ENCODE measurements at regions not wholly inside any gene's neighbourhood (a gene's known extent, or its start where the extent isn't known, plus 50 kb on each side); places are given as distances from the start of the nearest gene placed in this dataset.

DNA sequence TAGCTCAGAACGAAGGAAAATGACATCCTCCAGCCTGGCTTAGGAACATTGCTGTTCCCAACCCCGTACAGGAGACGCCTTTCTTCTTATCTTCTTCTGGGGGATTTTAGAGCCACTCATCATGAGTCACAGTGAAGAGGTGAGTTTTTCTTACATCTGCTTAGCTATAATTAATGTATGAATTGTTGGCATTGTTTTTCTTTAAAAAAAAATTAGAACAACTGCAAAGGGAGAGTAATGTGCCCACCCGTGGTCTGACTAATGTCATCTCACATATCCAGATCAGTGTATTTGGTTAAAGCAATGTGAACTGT is 310.6 kb upstream of the TSHZ3 start:
- no peak for TF ChIP-seq REST (IDR thresholded peaks at IDR 0.05; ENCODE audit: insufficient replicate concordance, low read depth)
- TF ChIP-seq CTCF (IDR thresholded peaks at IDR 0.05; ENCODE audit: insufficient read depth, low read length): no peak
- TF ChIP-seq POLR2AphosphoS5 (IDR thresholded peaks at IDR 0.05; ENCODE audit: low read depth): no peak
- TF ChIP-seq GABPA (IDR thresholded peaks at IDR 0.05; ENCODE audit: low read depth): no peak

All from HL-60 (cell line).